ENCODE measurements at regions not wholly inside any gene's neighbourhood (a gene's known extent, or its start where the extent isn't known, plus 50 kb on each side); places are given as distances from the start of the nearest gene placed in this dataset.

- Histone ChIP-seq H4K20me1 (ENCODE audit: insufficient read depth) (no peaks in the 10 kb centered on the region), H2AFZ (ENCODE audit: low read depth, low read length) (no peak overlapping the region), H3K27me3 (ENCODE audit: insufficient read depth, low read depth, low read length) (no peaks in the 10 kb centered on the region), H3K9me3 (ENCODE audit: low read length) (no peaks in the 10 kb centered on the region), H3K36me3 (ENCODE audit: insufficient read depth, low read length) (no peaks in the 10 kb centered on the region), H3F3A (ENCODE audit: insufficient read depth, low read length, poor library complexity, severe bottlenecking) (no peaks in the 10 kb centered on the region), H3K4me2 (ENCODE audit: low read length) (no peak overlapping the region), H3K27ac (ENCODE audit: low read length) (no peak overlapping the region), H3K79me2 (replicated peaks; ENCODE audit: insufficient read depth, low read length) (no peaks in the 10 kb centered on the region), H3K9ac (ENCODE audit: low read length) (no peak overlapping the region), H3K9me2 (ENCODE audit: insufficient read depth, low read length) (no peaks in the 10 kb centered on the region), H3K4me3 (ENCODE audit: low read length) (no peak overlapping the region)
- no peak for TF ChIP-seq MXI1 (conservative IDR thresholded peaks at IDR 0.05; ENCODE audit: poor library complexity, severe bottlenecking)
- no peak for TF ChIP-seq EP300 (conservative IDR thresholded peaks at IDR 0.05; ENCODE audit: poor library complexity, severe bottlenecking)
- no peak for TF ChIP-seq EZH2 (IDR thresholded peaks at IDR 0.05; ENCODE audit: borderline replicate concordance, insufficient read depth, low read length, poor library complexity, severe bottlenecking)
- TF ChIP-seq POLR2AphosphoS5 (IDR thresholded peaks at IDR 0.05), result no peak
- TF ChIP-seq TAF1 (IDR thresholded peaks at IDR 0.05; ENCODE audit: low read depth), result no peak
- TF ChIP-seq RAD21 (conservative IDR thresholded peaks at IDR 0.05), result no peak
- TF ChIP-seq, protein P1, sequence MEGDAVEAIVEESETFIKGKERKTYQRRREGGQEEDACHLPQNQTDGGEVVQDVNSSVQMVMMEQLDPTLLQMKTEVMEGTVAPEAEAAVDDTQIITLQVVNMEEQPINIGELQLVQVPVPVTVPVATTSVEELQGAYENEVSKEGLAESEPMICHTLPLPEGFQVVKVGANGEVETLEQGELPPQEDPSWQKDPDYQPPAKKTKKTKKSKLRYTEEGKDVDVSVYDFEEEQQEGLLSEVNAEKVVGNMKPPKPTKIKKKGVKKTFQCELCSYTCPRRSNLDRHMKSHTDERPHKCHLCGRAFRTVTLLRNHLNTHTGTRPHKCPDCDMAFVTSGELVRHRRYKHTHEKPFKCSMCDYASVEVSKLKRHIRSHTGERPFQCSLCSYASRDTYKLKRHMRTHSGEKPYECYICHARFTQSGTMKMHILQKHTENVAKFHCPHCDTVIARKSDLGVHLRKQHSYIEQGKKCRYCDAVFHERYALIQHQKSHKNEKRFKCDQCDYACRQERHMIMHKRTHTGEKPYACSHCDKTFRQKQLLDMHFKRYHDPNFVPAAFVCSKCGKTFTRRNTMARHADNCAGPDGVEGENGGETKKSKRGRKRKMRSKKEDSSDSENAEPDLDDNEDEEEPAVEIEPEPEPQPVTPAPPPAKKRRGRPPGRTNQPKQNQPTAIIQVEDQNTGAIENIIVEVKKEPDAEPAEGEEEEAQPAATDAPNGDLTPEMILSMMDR (IDR thresholded peaks at IDR 0.05; ENCODE audit: poor library complexity, severe bottlenecking), result no peak
- TF ChIP-seq SMC3 (conservative IDR thresholded peaks at IDR 0.05; ENCODE audit: poor library complexity), result no peak
- TF ChIP-seq, protein P2, sequence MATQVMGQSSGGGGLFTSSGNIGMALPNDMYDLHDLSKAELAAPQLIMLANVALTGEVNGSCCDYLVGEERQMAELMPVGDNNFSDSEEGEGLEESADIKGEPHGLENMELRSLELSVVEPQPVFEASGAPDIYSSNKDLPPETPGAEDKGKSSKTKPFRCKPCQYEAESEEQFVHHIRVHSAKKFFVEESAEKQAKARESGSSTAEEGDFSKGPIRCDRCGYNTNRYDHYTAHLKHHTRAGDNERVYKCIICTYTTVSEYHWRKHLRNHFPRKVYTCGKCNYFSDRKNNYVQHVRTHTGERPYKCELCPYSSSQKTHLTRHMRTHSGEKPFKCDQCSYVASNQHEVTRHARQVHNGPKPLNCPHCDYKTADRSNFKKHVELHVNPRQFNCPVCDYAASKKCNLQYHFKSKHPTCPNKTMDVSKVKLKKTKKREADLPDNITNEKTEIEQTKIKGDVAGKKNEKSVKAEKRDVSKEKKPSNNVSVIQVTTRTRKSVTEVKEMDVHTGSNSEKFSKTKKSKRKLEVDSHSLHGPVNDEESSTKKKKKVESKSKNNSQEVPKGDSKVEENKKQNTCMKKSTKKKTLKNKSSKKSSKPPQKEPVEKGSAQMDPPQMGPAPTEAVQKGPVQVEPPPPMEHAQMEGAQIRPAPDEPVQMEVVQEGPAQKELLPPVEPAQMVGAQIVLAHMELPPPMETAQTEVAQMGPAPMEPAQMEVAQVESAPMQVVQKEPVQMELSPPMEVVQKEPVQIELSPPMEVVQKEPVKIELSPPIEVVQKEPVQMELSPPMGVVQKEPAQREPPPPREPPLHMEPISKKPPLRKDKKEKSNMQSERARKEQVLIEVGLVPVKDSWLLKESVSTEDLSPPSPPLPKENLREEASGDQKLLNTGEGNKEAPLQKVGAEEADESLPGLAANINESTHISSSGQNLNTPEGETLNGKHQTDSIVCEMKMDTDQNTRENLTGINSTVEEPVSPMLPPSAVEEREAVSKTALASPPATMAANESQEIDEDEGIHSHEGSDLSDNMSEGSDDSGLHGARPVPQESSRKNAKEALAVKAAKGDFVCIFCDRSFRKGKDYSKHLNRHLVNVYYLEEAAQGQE (IDR thresholded peaks at IDR 0.05; ENCODE audit: borderline replicate concordance), result no peak
These were observed 316.1 kb downstream of the PRDM9 start for GRCh38 chr5:23823521-23823920.

DNA sequence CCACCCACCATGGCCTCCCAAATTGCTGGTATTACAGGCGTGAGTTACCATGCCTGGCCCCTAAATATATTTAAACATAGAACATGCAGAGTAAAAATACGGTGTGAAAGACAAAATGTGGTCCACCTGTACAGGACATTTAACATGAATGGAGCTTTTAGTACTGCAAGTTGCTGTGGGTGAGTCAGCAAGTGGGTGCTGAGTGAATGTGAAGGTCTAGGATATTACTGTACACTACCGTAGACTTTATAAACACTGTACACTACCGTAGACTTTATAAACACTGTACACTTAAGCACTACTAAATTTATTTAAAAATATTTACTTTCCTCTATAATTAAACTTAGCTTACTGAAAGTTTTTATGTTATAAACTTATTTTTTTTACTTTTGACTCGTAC, 317.8 kb downstream of the PRDM9 start:
- no peaks in the 10 kb centered on the region for H3K79me2 ChIP-seq (replicated peaks; ENCODE audit: insufficient read depth, low read length)
- no peak overlapping the region for H3K4me2 ChIP-seq (ENCODE audit: low read length)
- no peak overlapping the region for H3K4me3 ChIP-seq (ENCODE audit: low read length)
- TF ChIP-seq RAD21 (conservative IDR thresholded peaks at IDR 0.05) (no peak), SMC3 (conservative IDR thresholded peaks at IDR 0.05; ENCODE audit: poor library complexity) (no peak), TAF1 (IDR thresholded peaks at IDR 0.05; ENCODE audit: low read depth) (no peak), EP300 (conservative IDR thresholded peaks at IDR 0.05; ENCODE audit: poor library complexity, severe bottlenecking) (no peak), MXI1 (conservative IDR thresholded peaks at IDR 0.05; ENCODE audit: poor library complexity, severe bottlenecking) (no peak), POLR2AphosphoS5 (IDR thresholded peaks at IDR 0.05) (no peak)
- TF ChIP-seq, protein P2 (IDR thresholded peaks at IDR 0.05; ENCODE audit: borderline replicate concordance), result no peak
- TF ChIP-seq, protein P1 (IDR thresholded peaks at IDR 0.05; ENCODE audit: poor library complexity, severe bottlenecking), result no peak
- no peak overlapping the region for H2AFZ ChIP-seq (ENCODE audit: low read depth, low read length)
- H4K20me1 ChIP-seq (ENCODE audit: insufficient read depth), result no peaks in the 10 kb centered on the region
- no peak overlapping the region for H3K27ac ChIP-seq (ENCODE audit: low read length)
- no peaks in the 10 kb centered on the region for H3K9me2 ChIP-seq (ENCODE audit: insufficient read depth, low read length)
- no peaks in the 10 kb centered on the region for H3K36me3 ChIP-seq (ENCODE audit: insufficient read depth, low read length)
- no peak overlapping the region for H3K9ac ChIP-seq (ENCODE audit: low read length)
- no peaks in the 10 kb centered on the region for H3K9me3 ChIP-seq (ENCODE audit: low read length)
- no peaks in the 10 kb centered on the region for H3K27me3 ChIP-seq (ENCODE audit: insufficient read depth, low read depth, low read length)
- no peaks in the 10 kb centered on the region for H3F3A ChIP-seq (ENCODE audit: insufficient read depth, low read length, poor library complexity, severe bottlenecking)
